GM12878 (cell line): ENCODE measurements at regions not wholly inside any gene's neighbourhood (a gene's known extent, or its start where the extent isn't known, plus 50 kb on each side); places are given as distances from the start of the nearest gene placed in this dataset.

Experiments used
- ATAC-seq: fragments of 200-7000 bp; cut with Tn5 transposase; 3 replicates; pipeline ENCODE4 v1.9.1; 2020; ENCODE audit warnings: mild to moderate bottlenecking, moderate library complexity
- BruUV-seq: library from RNA; stranded (reverse); fragments of 400-500 nt; replicated peaks from 2 replicates; lab custom pipeline; 2021; lab: Mats Ljungman, UMichigan
- CTCF ChIA-PET: fragments of 300-600 bp; sonication (Branson Sonifier 250); formaldehyde crosslinking; extraction: SDS; loops from one replicate; lab custom pipeline; 2021; ENCODE audit warnings: inconsistent platforms; lab: Yijun Ruan, JAX
- POLR2A ChIA-PET: fragments of 350-600 bp; formaldehyde crosslinking; extraction: SDS; loops from one replicate; lab custom pipeline; 2021; ENCODE audit warnings: inconsistent platforms; lab: Charles Lee
- RAD21 ChIA-PET: fragments of 300-600 bp; sonication (Branson Sonifier 250); formaldehyde crosslinking; loops from one replicate; lab custom pipeline; 2023; ENCODE audit warnings: antibody characterized with exemption; ENCODE audit not compliant: unreplicated experiment; lab: Charles Lee
- SMC1A ChIA-PET: fragments of 300-600 bp; sonication (Branson Sonifier 250); formaldehyde crosslinking; loops from one replicate; lab custom pipeline; 2023; ENCODE audit not compliant: unreplicated experiment, uncharacterized antibody; lab: Charles Lee
- DNase-seq: peaks from one replicate; pipeline ENCODE4 v3.0.0-alpha.2; 2011; ENCODE audit warnings: low read depth, low spot score
- FAIRE-seq: peaks from 3 replicates; lab custom pipeline; 2011; peaks lifted over from hg19 to GRCh38; lab: Jason Lieb, UNC
- H2AFZ ChIP-seq: 2 replicates; pipeline ENCODE4 v1.6.0; 2011; ENCODE audit warnings: low read depth, low read length, control low read depth; ENCODE audit not compliant: control insufficient read depth
- H3K27ac ChIP-seq: 2 replicates; pipeline ENCODE4 v1.5.1; 2011; ENCODE audit warnings: control low read depth; ENCODE audit not compliant: control insufficient read depth, insufficient read depth
- H3K27me3 ChIP-seq, 2 experiments: replicated peaks in 1 of 2; 2 replicates each; pipeline versions ENCODE4 v1.6.0 to v1.6.1; 2011; ENCODE audit warnings: low read length in 1 of 2; ENCODE audit not compliant: control insufficient read depth in 2 of 2, insufficient read depth in 2 of 2
- H3K36me3 ChIP-seq, 2 experiments: 2 replicates each; pipeline ENCODE4 v1.5.1; 2011; ENCODE audit warnings: low read length in 1 of 2; ENCODE audit not compliant: control insufficient read depth in 2 of 2, insufficient read depth in 2 of 2
- H3K4me1 ChIP-seq: 2 replicates; pipeline ENCODE4 v1.6.1; 2011; ENCODE audit warnings: mild to moderate bottlenecking, low read length, moderate library complexity, mixed read lengths; ENCODE audit not compliant: control insufficient read depth, insufficient read depth
- H3K4me2 ChIP-seq: 2 replicates; pipeline ENCODE4 v1.6.0; 2011; ENCODE audit warnings: control low read depth; ENCODE audit not compliant: control insufficient read depth, insufficient read depth
- H3K4me3 ChIP-seq: fragments of 200-600 bp; sonication (generic); 2 replicates; pipeline ENCODE4 v1.5.1; 2016
- H3K79me2 ChIP-seq: 2 replicates; pipeline ENCODE4 v1.6.0; 2011; ENCODE audit warnings: low read length; ENCODE audit not compliant: control insufficient read depth, insufficient read depth
- H3K9ac ChIP-seq: 2 replicates; pipeline ENCODE4 v1.8.0; 2011; ENCODE audit warnings: low read length, control low read depth, mixed read lengths; ENCODE audit not compliant: control insufficient read depth, insufficient read depth
- H3K9me3 ChIP-seq: replicated peaks from 3 replicates; pipeline ENCODE4 v1.5.1; 2011; ENCODE audit warnings: mild to moderate bottlenecking, low read length; ENCODE audit not compliant: control insufficient read depth, insufficient read depth
- H4K20me1 ChIP-seq: 2 replicates; pipeline ENCODE4 v1.6.0; 2011; ENCODE audit not compliant: control insufficient read depth, insufficient read depth
- BCL3 ChIP-seq: IDR thresholded peaks from 2 replicates; pipeline ENCODE4 v1.6.1; 2011; ENCODE audit warnings: borderline replicate concordance, low read depth, mild to moderate bottlenecking, moderate library complexity, low read length; ENCODE audit not compliant: insufficient read depth, poor library complexity, severe bottlenecking
- CREM ChIP-seq: IDR thresholded peaks from 2 replicates; pipeline ENCODE4 v1.6.1; 2014; ENCODE audit warnings: antibody characterized with exemption, low read depth
- CTCF ChIP-seq, 3 experiments: IDR thresholded peaks in 2 of 3; conservative IDR thresholded peaks in 1 of 3; 2 replicates each; pipeline ENCODE4 v1.5.1; 2011; ENCODE audit warnings: low read depth in 3 of 3, low read length in 3 of 3, mild to moderate bottlenecking in 3 of 3, control low read depth in 2 of 3, moderate library complexity in 2 of 3, inconsistent platforms in 1 of 3, mixed read lengths in 1 of 3; ENCODE audit not compliant: control insufficient read depth in 2 of 3, insufficient read depth in 1 of 3; ENCODE audit errors: extremely low read depth in 1 of 3
- EED ChIP-seq: sonication (generic); IDR thresholded peaks from 2 replicates; pipeline ENCODE4 v1.6.1; 2016; ENCODE audit warnings: antibody characterized with exemption, low read depth
- FOS ChIP-seq: IDR thresholded peaks from 3 replicates; pipeline ENCODE4 v1.6.1; 2011; ENCODE audit warnings: borderline replicate concordance; ENCODE audit not compliant: insufficient read length; ENCODE audit errors: extremely low read depth
- HDAC2 ChIP-seq: fragments of 200-600 bp; sonication (generic); IDR thresholded peaks from 2 replicates; pipeline ENCODE4 v1.6.1; 2017
- PAX8 ChIP-seq: fragments of 450-650 bp; IDR thresholded peaks from 2 replicates; pipeline ENCODE4 v1.6.1; 2017; ENCODE audit warnings: mild to moderate bottlenecking, moderate library complexity
- SMAD1 ChIP-seq: fragments of 450-650 bp; IDR thresholded peaks from 2 replicates; pipeline ENCODE4 v1.6.1; 2018; ENCODE audit warnings: mild to moderate bottlenecking, low read depth; ENCODE audit not compliant: partially characterized antibody
- SREBF1 ChIP-seq: IDR thresholded peaks from 2 replicates; pipeline ENCODE4 v1.6.1; 2012; ENCODE audit warnings: mild to moderate bottlenecking, low read length
- SREBF2 ChIP-seq: IDR thresholded peaks from 2 replicates; pipeline ENCODE4 v1.6.1; 2012; ENCODE audit warnings: mild to moderate bottlenecking, low read length
- TARDBP ChIP-seq: IDR thresholded peaks from 2 replicates; pipeline ENCODE4 v1.6.1; 2016; ENCODE audit warnings: borderline replicate concordance
- TBL1XR1 ChIP-seq: IDR thresholded peaks from 2 replicates; pipeline ENCODE4 v1.6.1; 2012; ENCODE audit warnings: low read depth, low read length, improper control_type of control experiment
- WGBS: methylation state at CpG from one replicate; pipeline ENCODE4 v1.1.6; 2016; ENCODE audit warnings: low lambda C conversion rate; ENCODE audit not compliant: insufficient replicate concordance, insufficient coverage; ENCODE audit errors: missing lambda C conversion rate; 5-methylcytosine and 5-hydroxymethylcytosine counted together
- in situ Hi-C: fragments of 300-500 bp; cut with MboI; formaldehyde crosslinking; loops from 9 replicates; pipeline ENCODE4 v1.14.3; 2018; ENCODE audit warnings: mixed read lengths
- intact Hi-C: fragments of 100-400 bp; cut with micrococcal nuclease; formaldehyde crosslinking; loops from one replicate; pipeline ENCODE4 v1.14.2; 2022; ENCODE audit not compliant: unreplicated experiment

- Histone ChIP-seq H3K4me1 (no peaks in the 10 kb centered on the region), H4K20me1 (no peaks in the 10 kb centered on the region), H3K4me3 (no peak overlapping the region), H3K4me2 (no peak overlapping the region), H3K9me3 (no peaks in the 10 kb centered on the region), H3K79me2 (no peaks in the 10 kb centered on the region), H3K36me3 (no peaks in the 10 kb centered on the region), H3K9ac (no peak overlapping the region), H3K27ac (no peak overlapping the region), H2AFZ (no peak overlapping the region), H3K27me3 (no peaks in the 10 kb centered on the region)
- WGBS, result 0% methylated on average over 1 of the region's 1 CpG
- TF ChIP-seq CREM (no peak), EED (no peak), BCL3 (no peak), CTCF (IDR thresholded peaks at IDR 0.05 in 2 of 3, conservative IDR thresholded peaks at IDR 0.05 in 1 of 3; ENCODE audit: control insufficient read depth in 2 of 3, extremely low read depth in 1 of 3, insufficient read depth in 1 of 3, low read depth in 3 of 3, low read length in 3 of 3) (no peak), SMAD1 (no peak), TBL1XR1 (no peak), HDAC2 (no peak), PAX8 (no peak), SREBF1 (no peak), SREBF2 (no peak), TARDBP (no peak), FOS (no peak)
- intact Hi-C loops, result no loop called here
- DNase-seq (no peak), ATAC-seq (no peak), FAIRE-seq (no peak)
- RAD21 ChIA-PET, result interaction anchor here (0.9 kb wide), 1 partner anchor 178 kb away, joined by 3 read pairs; no protein-coding TSS in a partner anchor
- BruUV-seq, result no TSS peak
- CTCF ChIA-PET, result no interaction called here
- in situ Hi-C loops, result no loop called here
- SMC1A ChIA-PET, result no interaction called here
- POLR2A ChIA-PET, result no interaction called here
Observed at GRCh38 chr7:81534996-81535395, 234.9 kb downstream of the HGF start.
